PC-3 (cell line): ENCODE measurements at regions not wholly inside any gene's neighbourhood (a gene's known extent, or its start where the extent isn't known, plus 50 kb on each side); places are given as distances from the start of the nearest gene placed in this dataset.
A peak's percentile ranks its signal among the peaks of the same experiment; 100 is the strongest.

ENCODE experiments used
- ATAC-seq: fragments of 200-7000 bp; cut with Tn5 transposase; 2 replicates; pipeline ENCODE4 v1.9.1; 2020; ENCODE audit warnings: mild to moderate bottlenecking, moderate library complexity
- BruUV-seq: library from RNA; stranded (reverse); fragments of 400-500 nt; replicated peaks from 2 replicates; lab custom pipeline; 2021; lab: Mats Ljungman, UMichigan
- CTCF ChIA-PET: fragments of 300-600 bp; sonication (Branson Sonifier 250); formaldehyde crosslinking; loops from one replicate; lab custom pipeline; 2022; ENCODE audit warnings: antibody characterized with exemption; lab: Charles Lee
- POLR2A ChIA-PET: fragments of 300-600 bp; sonication (Branson Sonifier 250); formaldehyde crosslinking; loops from one replicate; lab custom pipeline; 2022; ENCODE audit warnings: antibody characterized with exemption; ENCODE audit not compliant: unreplicated experiment; lab: Charles Lee
- DNase-seq: peaks from one replicate; pipeline ENCODE4 v3.0.0-alpha.2; 2015
- H2AFZ ChIP-seq: fragments of 300-600 bp; sonication (generic); 2 replicates; pipeline ENCODE4 v1.6.0; 2016; ENCODE audit warnings: antibody characterized with exemption, low read length
- H3F3A ChIP-seq: fragments of 300-600 bp; sonication (generic); one replicate; pipeline ENCODE4 v1.6.0; 2017; ENCODE audit warnings: antibody characterized with exemption, low read length, control low read depth, mild to moderate bottlenecking; ENCODE audit not compliant: unreplicated experiment
- H3K27ac ChIP-seq: fragments of 300-600 bp; sonication (generic); 2 replicates; pipeline ENCODE4 v1.5.1; 2016; ENCODE audit warnings: mild to moderate bottlenecking, low read length
- H3K27me3 ChIP-seq: fragments of 300-600 bp; sonication (generic); 2 replicates; pipeline ENCODE4 v1.6.1; 2016; ENCODE audit warnings: low read length, mixed read lengths
- H3K36me3 ChIP-seq: fragments of 300-600 bp; sonication (generic); 2 replicates; pipeline ENCODE4 v1.6.1; 2016; ENCODE audit warnings: low read depth, mixed run types, low read length, mixed read lengths
- H3K4me1 ChIP-seq: fragments of 300-600 bp; sonication (generic); 2 replicates; pipeline ENCODE4 v1.5.1; 2016; ENCODE audit warnings: low read length; ENCODE audit not compliant: insufficient read depth
- H3K4me2 ChIP-seq: fragments of 300-600 bp; sonication (generic); 2 replicates; pipeline ENCODE4 v1.6.0; 2016; ENCODE audit warnings: low read length
- H3K4me3 ChIP-seq: fragments of 300-600 bp; sonication (generic); 2 replicates; pipeline ENCODE4 v1.5.1; 2016; ENCODE audit warnings: mild to moderate bottlenecking, low read length, mixed read lengths
- H3K79me2 ChIP-seq: fragments of 300-600 bp; sonication (generic); 2 replicates; pipeline ENCODE4 v1.6.1; 2017; ENCODE audit warnings: low read length, mixed read lengths
- H3K9ac ChIP-seq: fragments of 300-600 bp; sonication (generic); 2 replicates; pipeline ENCODE4 v1.6.0; 2016; ENCODE audit warnings: mild to moderate bottlenecking, low read length
- H3K9me2 ChIP-seq: fragments of 300-600 bp; sonication (generic); replicated peaks from 2 replicates; pipeline ENCODE4 v1.6.1; 2016; ENCODE audit warnings: mixed run types, low read length, mixed read lengths
- H3K9me3 ChIP-seq: fragments of 300-600 bp; sonication (generic); 2 replicates; pipeline ENCODE4 v1.6.1; 2016; ENCODE audit warnings: low read length, mixed read lengths
- H4K20me1 ChIP-seq: fragments of 300-600 bp; sonication (generic); 2 replicates; pipeline ENCODE4 v1.6.1; 2016; ENCODE audit warnings: low read length, mixed read lengths
- EZH2 ChIP-seq: fragments of 300-600 bp; sonication (generic); IDR thresholded peaks from one replicate; pipeline ENCODE4 v1.6.1; 2017; ENCODE audit warnings: antibody characterized with exemption, mild to moderate bottlenecking, low read length; ENCODE audit not compliant: unreplicated experiment
- EZH2phosphoT487 ChIP-seq: fragments of 300-600 bp; sonication (generic); IDR thresholded peaks from 2 replicates; pipeline ENCODE4 v1.6.1; 2018; ENCODE audit warnings: mild to moderate bottlenecking, antibody characterized with exemption, low read length, borderline replicate concordance
- intact Hi-C: fragments of 100-400 bp; cut with micrococcal nuclease; formaldehyde crosslinking; loops from 2 replicates; pipeline ENCODE4 v1.9.0; 2023
- TF ChIP-seq, protein P1 (sequence below): fragments of 300-600 bp; sonication (generic); conservative IDR thresholded peaks from 2 replicates; pipeline ENCODE4 v1.5.1; 2017; ENCODE audit warnings: antibody characterized with exemption, low read depth, mild to moderate bottlenecking, low read length

DNA sequence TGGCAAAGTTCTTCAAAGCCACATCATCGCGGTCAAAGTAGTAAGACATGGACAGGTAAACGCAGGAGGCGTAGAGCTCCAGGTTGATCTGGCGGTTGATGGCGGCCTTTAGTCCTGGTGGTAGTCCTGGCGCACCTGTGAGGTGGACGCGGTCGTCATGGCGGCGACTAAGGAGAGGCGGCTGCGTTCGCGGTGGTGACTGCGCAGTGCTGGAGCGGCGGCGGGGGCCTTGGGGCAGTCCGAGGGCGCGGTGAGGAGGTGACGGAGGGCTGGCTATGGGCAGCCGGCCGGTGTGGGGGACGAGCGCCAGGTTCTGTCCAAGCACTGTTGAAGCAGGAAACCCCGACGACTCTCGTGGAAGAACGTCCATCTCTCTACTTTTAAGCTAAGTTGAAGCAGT is 136.8 kb downstream of the BASP1 start:
- intact Hi-C loops = no loop called here
- ChIA-PET POLR2A (no interaction called here), CTCF (no interaction called here)
- Histone ChIP-seq H3K9me3 (no peaks in the 10 kb centered on the region), H3K79me2 (no peaks in the 10 kb centered on the region), H3K4me2 (no peak overlapping the region), H3F3A (no peaks in the 10 kb centered on the region), H3K4me3 (no peak overlapping the region), H3K4me1 (no peaks in the 10 kb centered on the region), H2AFZ (no peak overlapping the region), H3K27me3 (no peaks in the 10 kb centered on the region), H3K9me2 (no peaks in the 10 kb centered on the region), H3K36me3 (no peaks in the 10 kb centered on the region), H3K27ac (no peak overlapping the region), H3K9ac (no peak overlapping the region), H4K20me1 (no peaks in the 10 kb centered on the region)
- no peak for ATAC-seq
- DNase-seq = no peak
- TF ChIP-seq, protein P1, sequence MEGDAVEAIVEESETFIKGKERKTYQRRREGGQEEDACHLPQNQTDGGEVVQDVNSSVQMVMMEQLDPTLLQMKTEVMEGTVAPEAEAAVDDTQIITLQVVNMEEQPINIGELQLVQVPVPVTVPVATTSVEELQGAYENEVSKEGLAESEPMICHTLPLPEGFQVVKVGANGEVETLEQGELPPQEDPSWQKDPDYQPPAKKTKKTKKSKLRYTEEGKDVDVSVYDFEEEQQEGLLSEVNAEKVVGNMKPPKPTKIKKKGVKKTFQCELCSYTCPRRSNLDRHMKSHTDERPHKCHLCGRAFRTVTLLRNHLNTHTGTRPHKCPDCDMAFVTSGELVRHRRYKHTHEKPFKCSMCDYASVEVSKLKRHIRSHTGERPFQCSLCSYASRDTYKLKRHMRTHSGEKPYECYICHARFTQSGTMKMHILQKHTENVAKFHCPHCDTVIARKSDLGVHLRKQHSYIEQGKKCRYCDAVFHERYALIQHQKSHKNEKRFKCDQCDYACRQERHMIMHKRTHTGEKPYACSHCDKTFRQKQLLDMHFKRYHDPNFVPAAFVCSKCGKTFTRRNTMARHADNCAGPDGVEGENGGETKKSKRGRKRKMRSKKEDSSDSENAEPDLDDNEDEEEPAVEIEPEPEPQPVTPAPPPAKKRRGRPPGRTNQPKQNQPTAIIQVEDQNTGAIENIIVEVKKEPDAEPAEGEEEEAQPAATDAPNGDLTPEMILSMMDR = no peak
- TF ChIP-seq EZH2 = no peak
- TF ChIP-seq EZH2phosphoT487 = no peak
- no TSS peak for BruUV-seq

GRCh38 chr5:17355586-17356346 is 138.3 kb downstream of the BASP1 start:
- no peak overlapping the region for H3K27ac ChIP-seq

More at GRCh38 chr5:17355586-17356346, 138.3 kb downstream of the BASP1 start:
- H3F3A ChIP-seq = no peaks in the 10 kb centered on the region
- H3K9ac ChIP-seq = no peak overlapping the region
- H3K79me2 ChIP-seq = no peaks in the 10 kb centered on the region
- ATAC-seq = peak; percentile 61
- no peak overlapping the region for H3K4me3 ChIP-seq
- CTCF ChIA-PET = interaction anchor here (0.6 kb wide), 1 partner anchor 596 kb away, joined by 5 read pairs; no protein-coding TSS in a partner anchor
- TF ChIP-seq EZH2phosphoT487 (no peak), EZH2 (no peak)
- TF ChIP-seq, protein P1 = no peak
- DNase-seq = peak; percentile 44
- intact Hi-C loops = no loop called here
- H2AFZ ChIP-seq = no peak overlapping the region
- BruUV-seq = no TSS peak
- H3K4me1 ChIP-seq = no peaks in the 10 kb centered on the region
- no peaks in the 10 kb centered on the region for H3K36me3 ChIP-seq
- no peak overlapping the region for H3K4me2 ChIP-seq
- no peaks in the 10 kb centered on the region for H3K9me3 ChIP-seq
- H4K20me1 ChIP-seq = no peaks in the 10 kb centered on the region
- POLR2A ChIA-PET = no interaction called here
- no peaks in the 10 kb centered on the region for H3K27me3 ChIP-seq
- H3K9me2 ChIP-seq = no peaks in the 10 kb centered on the region
